ENCODE measurements at regions not wholly inside any gene's neighbourhood (a gene's known extent, or its start where the extent isn't known, plus 50 kb on each side); places are given as distances from the start of the nearest gene placed in this dataset.

- no peak for DNase-seq (ENCODE audit: low read depth)
Measured at GRCh38 chr14:36028665-36029064, 147.9 kb downstream of the PTCSC3 start.

- DNase-seq (ENCODE audit: low read depth) = no peak
Measured at GRCh38 chr14:36028218-36028617, 148.3 kb downstream of the PTCSC3 start.

- DNase-seq (ENCODE audit: low read depth) = no peak
Measured at GRCh38 chr14:36027354-36027753, 149.2 kb downstream of the PTCSC3 start.

GRCh38 chr14:36022765-36023410 is 153.6 kb downstream of the PTCSC3 start:
- DNase-seq (ENCODE audit: low read depth) = no peak

- DNase-seq (ENCODE audit: low read depth) = no peak
Measured at GRCh38 chr14:36021591-36022320, 154.8 kb downstream of the PTCSC3 start.

- no peak for DNase-seq (ENCODE audit: low read depth)
Measured at GRCh38 chr14:36021030-36021422, 155.5 kb downstream of the PTCSC3 start.

- no peak for DNase-seq (ENCODE audit: low read depth)
Measured at GRCh38 chr14:36020120-36021029, 156.1 kb downstream of the PTCSC3 start.

GRCh38 chr14:36019126-36019525 is 157.4 kb downstream of the PTCSC3 start:
- no peak for DNase-seq (ENCODE audit: low read depth)

GRCh38 chr14:36014236-36014635 is 162.3 kb downstream of the PTCSC3 start:
- no peak for DNase-seq (ENCODE audit: low read depth)

GRCh38 chr14:36013483-36013882 is 163.0 kb downstream of the PTCSC3 start:
- no peak for DNase-seq (ENCODE audit: low read depth)

GRCh38 chr14:36012621-36013020 is 163.9 kb downstream of the PTCSC3 start:
- DNase-seq (ENCODE audit: low read depth) = no peak

- no peak for DNase-seq (ENCODE audit: low read depth)
Measured at GRCh38 chr14:36009643-36010042, 166.9 kb downstream of the PTCSC3 start.

- no peak for DNase-seq (ENCODE audit: low read depth)
Measured at GRCh38 chr14:36006623-36007022, 169.9 kb downstream of the PTCSC3 start.

GRCh38 chr14:36005670-36006069 is 170.9 kb downstream of the PTCSC3 start:
- DNase-seq (ENCODE audit: low read depth) = no peak

GRCh38 chr14:36001936-36002335 is 174.6 kb downstream of the PTCSC3 start:
- no peak for DNase-seq (ENCODE audit: low read depth)

- DNase-seq (ENCODE audit: low read depth) = no peak
Measured at GRCh38 chr14:35999294-35999693, 173.2 kb downstream of the BRMS1L start.

GRCh38 chr14:35998303-35998702 is 172.2 kb downstream of the BRMS1L start:
- DNase-seq (ENCODE audit: low read depth) = no peak

GRCh38 chr14:35993684-35993960 is 167.5 kb downstream of the BRMS1L start:
- DNase-seq (ENCODE audit: low read depth) = no peak

- no peak for DNase-seq (ENCODE audit: low read depth)
Measured at GRCh38 chr14:35992816-35993683, 166.9 kb downstream of the BRMS1L start.

GRCh38 chr14:35991356-35991755 is 165.2 kb downstream of the BRMS1L start:
- no peak for DNase-seq (ENCODE audit: low read depth)

GRCh38 chr14:35989736-35990135 is 163.6 kb downstream of the BRMS1L start:
- DNase-seq (ENCODE audit: low read depth) = no peak
